ENCODE measurements at regions not wholly inside any gene's neighbourhood (a gene's known extent, or its start where the extent isn't known, plus 50 kb on each side); places are given as distances from the start of the nearest gene placed in this dataset.
"Not testable (repeated sequence)": the region's sequence is repeated elsewhere in the genome, so short reads cannot be mapped to it uniquely, and the experiment has no call there.

DNA sequence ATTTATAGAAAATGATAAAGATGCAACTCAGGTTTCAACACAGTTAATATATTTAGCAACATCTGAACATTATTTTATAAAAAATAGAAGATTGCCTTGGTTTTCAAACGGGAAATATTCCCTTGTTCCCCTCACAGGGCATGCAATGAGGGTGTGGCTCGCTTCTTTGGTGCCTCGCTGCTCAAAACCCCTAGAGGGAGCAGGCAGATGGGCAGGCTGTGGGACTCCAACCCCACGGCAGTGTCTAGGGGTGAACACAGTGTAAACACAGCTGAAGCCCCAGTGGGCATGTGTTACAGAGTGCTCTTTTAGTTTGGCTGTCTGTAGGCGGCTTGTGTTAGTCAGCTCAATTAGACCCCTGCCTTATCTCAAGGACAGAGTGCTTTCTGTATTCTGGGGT lies 560.8 kb upstream of the IMPG1 start:
- DNase-seq: peak; percentile 8

DNA sequence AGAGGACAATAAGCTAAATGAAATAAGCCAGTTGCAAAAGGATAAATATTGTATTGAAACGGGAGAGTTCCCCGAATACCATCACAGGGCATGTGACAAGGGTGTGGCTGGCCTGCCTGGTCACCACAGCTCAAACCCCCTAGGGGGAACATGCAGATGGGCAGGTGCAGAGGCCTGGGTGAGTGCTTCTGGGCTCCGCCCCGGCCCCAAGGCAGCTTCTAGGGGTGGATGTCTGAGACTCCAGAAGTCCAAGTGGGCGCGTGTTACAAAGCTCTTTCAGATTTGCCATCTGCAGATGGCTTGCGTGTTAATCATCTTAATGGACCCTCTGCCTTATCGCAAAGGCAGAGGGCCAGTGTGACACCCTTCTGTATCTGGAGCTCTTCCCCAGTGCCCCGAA lies 559.2 kb upstream of the IMPG1 start:
- no peak for DNase-seq

GRCh38 chr6:76615395-76615794 lies 542.9 kb upstream of the IMPG1 start:
- no peak for DNase-seq

DNA sequence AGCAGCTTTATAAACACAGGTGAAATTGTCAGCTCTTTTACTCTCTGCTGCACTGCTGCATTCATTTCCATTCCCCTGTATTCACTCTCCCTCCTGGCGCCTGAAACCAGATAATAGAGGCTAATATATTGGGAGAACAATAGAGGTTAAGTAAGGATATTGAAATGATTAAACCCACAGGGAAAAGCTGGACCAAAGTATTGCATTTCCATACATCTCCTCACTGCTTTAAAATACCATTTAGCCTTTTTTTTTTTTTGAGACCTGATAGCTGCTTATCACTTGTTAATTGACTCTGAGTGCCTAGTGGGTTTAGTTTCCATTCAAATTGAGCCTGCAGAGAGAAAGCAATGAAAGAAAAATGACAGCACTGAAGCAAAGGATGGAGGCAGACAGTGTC lies 540.5 kb upstream of the IMPG1 start:
- DNase-seq: peak; percentile 12

DNA sequence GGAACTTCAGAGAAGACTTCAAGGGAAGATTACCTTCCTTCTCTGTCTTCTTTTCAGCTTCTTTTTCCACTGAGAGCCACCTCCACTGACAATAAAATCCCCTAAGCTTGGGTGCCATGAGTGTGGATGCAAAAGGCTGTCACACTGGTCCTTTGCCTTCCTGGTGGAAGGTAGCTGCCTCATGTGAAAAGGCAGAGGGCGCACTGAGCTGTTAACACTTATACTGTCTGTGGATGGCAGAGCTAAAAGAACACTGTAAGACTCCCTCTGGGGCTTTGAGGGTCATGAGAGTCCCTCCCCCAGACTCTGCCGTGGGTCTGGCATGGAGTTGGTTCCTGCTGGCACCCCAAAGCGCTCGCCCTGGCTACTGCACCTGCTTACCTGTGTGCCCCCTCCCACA lies 536.7 kb upstream of the IMPG1 start:
- no peak for DNase-seq

- no peak for DNase-seq
Measured at GRCh38 chr6:76594109-76594508, 521.6 kb upstream of the IMPG1 start.

DNA sequence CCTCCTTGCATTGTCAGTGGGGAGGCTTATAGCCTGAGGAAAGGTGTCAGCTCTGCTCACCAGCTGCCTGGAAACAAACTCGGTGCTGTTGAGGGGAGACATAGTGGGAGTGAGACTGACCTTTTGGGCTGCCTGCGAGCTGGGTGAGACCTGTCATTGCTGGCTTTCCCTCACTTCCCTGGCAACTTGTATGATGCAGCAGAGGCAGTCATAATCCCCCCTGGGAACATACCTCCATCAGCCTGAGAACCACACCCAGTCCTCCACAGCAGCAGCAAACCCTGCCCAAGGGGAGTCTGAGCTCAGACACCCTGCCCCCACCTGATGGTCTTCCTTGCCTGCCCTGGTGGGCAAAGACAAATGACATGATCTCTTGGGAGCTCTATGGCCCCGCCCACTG lies 521.2 kb upstream of the IMPG1 start:
- DNase-seq: no peak

DNA sequence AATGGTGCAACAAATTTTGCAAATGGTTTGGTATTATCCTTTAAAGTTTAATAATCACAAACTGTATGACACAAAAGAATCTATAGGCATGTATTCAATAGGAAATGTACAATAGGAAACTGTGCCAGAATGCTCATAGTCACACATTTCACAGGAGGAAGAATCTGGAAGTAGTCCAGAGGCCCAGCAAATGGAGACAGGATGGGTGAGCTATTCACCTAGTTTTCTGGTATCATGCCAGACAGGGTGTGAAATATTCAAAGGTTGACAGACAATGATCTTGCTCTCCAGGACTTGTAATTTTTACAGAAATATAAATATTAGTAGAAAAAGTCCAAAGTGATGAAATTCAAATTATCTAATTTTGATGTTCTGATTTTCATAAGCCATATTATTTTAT lies 520.1 kb upstream of the IMPG1 start:
- DNase-seq: no peak

DNA sequence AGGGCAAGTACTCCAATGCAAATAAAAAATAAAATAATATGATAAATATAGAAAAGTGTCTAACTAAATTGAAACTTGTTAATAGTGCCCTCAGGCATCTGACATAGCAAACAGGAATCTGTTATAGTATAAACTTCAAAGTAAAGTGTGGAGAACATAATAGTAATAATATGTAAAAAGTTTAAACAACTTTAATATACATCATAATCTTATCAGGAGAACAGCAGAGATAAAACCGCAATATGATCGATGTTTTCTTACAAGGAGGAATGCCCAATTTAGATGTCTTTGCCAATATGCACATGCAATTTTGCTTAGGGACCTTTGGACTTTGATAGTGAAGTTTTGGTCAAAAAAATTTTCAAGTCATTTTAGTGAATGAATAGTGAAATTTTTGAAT lies 514.8 kb upstream of the IMPG1 start:
- no peak for DNase-seq

DNA sequence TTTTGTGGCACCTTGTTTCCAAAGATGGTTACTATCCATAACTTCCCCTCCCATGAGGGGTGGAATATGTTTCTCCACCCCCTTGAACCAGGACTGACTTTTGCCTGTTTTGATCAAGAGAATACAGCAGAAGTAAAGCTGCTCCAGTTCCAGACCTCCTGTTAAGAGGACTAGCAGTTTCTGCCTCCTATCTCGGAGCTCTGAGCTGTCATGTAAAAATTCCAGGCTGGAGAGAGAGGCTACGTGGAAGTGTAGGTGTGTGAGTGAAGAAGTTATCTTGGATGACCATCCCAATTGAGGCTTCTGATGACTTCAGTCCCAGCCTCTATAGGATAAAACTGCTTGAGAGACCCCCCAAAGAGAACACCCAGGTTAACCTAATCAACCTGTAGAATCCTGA lies 511.7 kb upstream of the IMPG1 start:
- no peak for DNase-seq

GRCh38 chr6:76578746-76579145 lies 506.3 kb upstream of the IMPG1 start:
- DNase-seq: no peak

- DNase-seq: no peak
Measured at GRCh38 chr6:76574746-76575145, 502.3 kb upstream of the IMPG1 start.

- no peak for DNase-seq
Measured at GRCh38 chr6:76565932-76566331, 493.5 kb upstream of the IMPG1 start.

- DNase-seq: not testable (repeated sequence)
Measured at GRCh38 chr6:76562371-76562770, 489.9 kb upstream of the IMPG1 start.

DNA sequence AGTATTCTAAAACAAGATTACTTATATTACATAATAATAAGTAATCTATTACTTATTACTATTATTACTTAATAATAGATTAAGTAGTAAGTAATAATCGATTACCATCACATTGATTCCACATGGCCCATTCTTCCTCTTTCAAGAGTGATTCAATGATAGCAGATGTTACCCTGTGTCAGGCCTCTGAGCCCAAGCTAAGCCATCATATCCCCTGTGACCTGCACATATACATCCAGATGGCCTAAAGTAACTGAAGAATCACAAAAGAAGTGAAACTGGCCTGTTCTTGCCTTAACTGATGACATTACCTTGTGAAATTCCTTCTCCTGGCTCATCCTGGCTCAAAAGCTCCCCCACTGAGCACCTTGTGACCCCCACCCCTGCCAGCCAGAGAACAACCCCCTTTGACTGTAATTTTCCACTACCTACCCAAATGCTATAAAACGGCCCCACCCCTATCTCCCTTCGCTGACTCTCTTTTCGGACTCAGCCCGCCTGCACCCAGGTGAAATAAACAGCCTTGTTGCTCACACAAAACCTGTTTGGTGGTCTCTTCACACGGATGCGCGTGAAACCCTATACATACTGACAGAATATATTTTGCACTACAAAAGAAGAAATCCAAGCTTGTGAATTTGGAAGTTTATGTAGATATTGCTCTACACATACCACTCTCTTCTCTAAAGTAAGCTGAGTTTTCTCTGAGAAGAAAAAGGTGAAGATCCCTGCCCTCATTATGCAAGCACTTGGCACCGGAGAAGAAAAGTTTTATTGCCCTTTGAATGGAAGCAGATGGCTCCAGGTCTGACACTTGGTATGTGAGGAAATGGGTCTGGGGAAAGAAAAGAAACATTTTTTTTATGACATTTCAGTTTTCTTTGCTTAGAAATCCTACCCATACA lies 488.6 kb upstream of the IMPG1 start:
- DNase-seq: not testable (repeated sequence)

- DNase-seq: no peak
Measured at GRCh38 chr6:76553256-76553655, 480.8 kb upstream of the IMPG1 start.

- no peak for DNase-seq
Measured at GRCh38 chr6:76552268-76552667, 479.8 kb upstream of the IMPG1 start.

DNA sequence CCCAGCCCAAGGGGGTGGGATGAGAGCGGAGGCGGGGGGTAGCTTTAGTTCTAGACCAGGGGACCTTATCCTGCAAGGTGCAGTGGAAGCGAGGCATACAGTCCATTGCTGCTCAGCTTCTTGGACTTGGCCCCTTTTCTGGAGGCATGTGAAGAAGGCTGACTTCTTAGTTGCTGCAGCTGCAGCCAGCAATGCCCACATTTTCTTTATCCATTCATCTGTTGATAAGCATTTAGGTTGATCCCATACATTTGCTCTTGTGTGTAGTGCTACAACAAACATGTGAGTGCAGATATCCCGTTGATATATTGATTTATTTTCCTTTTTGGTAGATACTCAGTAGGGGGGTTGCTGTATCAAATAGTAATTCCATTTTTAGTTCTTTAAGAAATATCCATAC lies 461.2 kb upstream of the IMPG1 start:
- DNase-seq: no peak

- no peak for DNase-seq
Measured at GRCh38 chr6:76532647-76533046, 460.2 kb upstream of the IMPG1 start.

GRCh38 chr6:76518443-76518842 lies 446.0 kb upstream of the IMPG1 start:
- no peak for DNase-seq

- no peak for DNase-seq
Measured at GRCh38 chr6:76516924-76517323, 444.5 kb upstream of the IMPG1 start.

DNA sequence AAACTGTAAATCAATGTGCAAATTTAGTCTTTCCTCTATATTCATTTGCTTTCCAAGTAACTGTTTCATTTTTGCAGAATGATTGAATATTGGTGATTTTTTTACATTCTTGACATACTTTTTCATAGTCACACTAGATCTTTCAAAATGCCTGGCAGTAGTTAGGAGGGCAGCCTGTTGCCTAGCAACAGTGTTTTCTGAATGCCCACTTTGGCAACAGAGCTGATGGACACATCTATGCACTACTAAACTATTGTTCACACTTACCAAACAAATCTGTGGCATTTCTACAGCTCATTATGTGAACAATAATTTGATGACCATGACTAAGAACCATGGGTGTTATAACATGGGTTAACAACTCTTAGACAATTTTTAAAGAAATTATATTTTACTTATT lies 438.0 kb upstream of the IMPG1 start:
- no peak for DNase-seq

- DNase-seq: no peak
Measured at GRCh38 chr6:76509397-76509796, 436.9 kb upstream of the IMPG1 start.

DNA sequence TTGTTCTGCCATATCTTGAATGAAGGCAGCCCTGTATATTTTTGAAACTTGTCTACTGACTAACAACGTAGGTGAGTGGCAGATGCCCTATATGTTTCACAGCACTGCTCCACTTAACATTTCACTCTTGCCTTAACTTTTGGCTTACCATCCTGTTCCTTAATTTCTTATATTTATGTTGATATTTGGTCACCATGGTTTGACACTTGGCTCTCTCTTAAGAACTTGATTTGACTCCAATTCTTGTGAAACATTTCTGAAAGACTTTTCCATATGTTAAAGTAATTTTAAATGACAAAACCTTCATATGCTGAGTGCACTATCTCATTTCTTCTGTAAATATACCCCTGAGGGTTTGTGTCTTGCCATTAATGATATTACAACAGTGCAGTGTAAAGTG lies 434.3 kb upstream of the IMPG1 start:
- no peak for DNase-seq

GRCh38 chr6:76495909-76496308 lies 423.4 kb upstream of the IMPG1 start:
- no peak for DNase-seq
